H1 (cell line): ENCODE measurements at regions not wholly inside any gene's neighbourhood (a gene's known extent, or its start where the extent isn't known, plus 50 kb on each side); places are given as distances from the start of the nearest gene placed in this dataset.
"Not testable (repeated sequence)": the region's sequence is repeated elsewhere in the genome, so short reads cannot be mapped to it uniquely, and the experiment has no call there.

Source experiments
- ASH2L ChIP-seq: fragments of 200-600, 300-600 bp; sonication (generic); IDR thresholded peaks from one replicate; pipeline ENCODE4 v1.7.1; 2017; ENCODE audit warnings: low read length
- EP300 ChIP-seq, 2 experiments: IDR thresholded peaks; 1 replicate in 1 of 2; 2 replicates in 1 of 2; pipeline ENCODE4 v1.6.1; 2011 to 2012; ENCODE audit warnings: low read depth in 2 of 2, low read length in 2 of 2, mild to moderate bottlenecking in 2 of 2, borderline replicate concordance in 1 of 2, inconsistent platforms in 1 of 2, moderate library complexity in 1 of 2
- HDAC2 ChIP-seq, 2 experiments: fragments of 300-600 bp in 1 of 2; sonication (generic) in 1 of 2; IDR thresholded peaks; 2 replicates each; pipeline ENCODE4 v1.6.1; 2011 to 2012; ENCODE audit warnings: low read depth in 2 of 2, low read length in 2 of 2, mild to moderate bottlenecking in 2 of 2, moderate library complexity in 2 of 2, borderline replicate concordance in 1 of 2, inconsistent platforms in 1 of 2
- JUND ChIP-seq: IDR thresholded peaks from 2 replicates; pipeline ENCODE4 v1.6.1; 2011; ENCODE audit warnings: mild to moderate bottlenecking, improper control_type of control experiment, low read length
- KDM4A ChIP-seq: IDR thresholded peaks from one replicate; pipeline ENCODE4 v1.7.1; 2012; ENCODE audit warnings: low read depth, mild to moderate bottlenecking, moderate library complexity, low read length, inconsistent platforms; ENCODE audit not compliant: severe bottlenecking
- SIN3A ChIP-seq, 2 experiments: IDR thresholded peaks in 1 of 2; conservative IDR thresholded peaks in 1 of 2; 2 replicates each; pipeline ENCODE4 v1.6.1; 2011 to 2012; ENCODE audit warnings: low read length in 2 of 2, improper control_type of control experiment in 1 of 2, low read depth in 1 of 2, mild to moderate bottlenecking in 1 of 2
- TCF12 ChIP-seq: IDR thresholded peaks from 2 replicates; pipeline ENCODE4 v1.6.1; 2011; ENCODE audit warnings: low read depth, mild to moderate bottlenecking, low read length
- TF ChIP-seq, protein P1 (sequence below), 3 experiments: IDR thresholded peaks; 1 replicate in 2 of 3; 2 replicates in 1 of 3; pipeline versions ENCODE4 v1.5.1 to v1.6.1; 2011; ENCODE audit warnings: low read length in 3 of 3, mild to moderate bottlenecking in 3 of 3, inconsistent platforms in 2 of 3, low read depth in 1 of 3, moderate library complexity in 1 of 3; ENCODE audit not compliant: insufficient read depth in 1 of 3; ENCODE audit errors: control extremely low read depth in 1 of 3
- TF ChIP-seq, protein P2 (sequence below): IDR thresholded peaks from 2 replicates; pipeline ENCODE4 v1.6.1; 2011; ENCODE audit warnings: low read length, improper control_type of control experiment
- TF ChIP-seq, protein P3 (sequence below): fragments of 300-600 bp; sonication (generic); IDR thresholded peaks from 2 replicates; pipeline ENCODE4 v1.7.1; 2012; ENCODE audit warnings: low read length, moderate library complexity, mild to moderate bottlenecking, inconsistent platforms; ENCODE audit not compliant: insufficient replicate concordance
- TF ChIP-seq, protein P4 (sequence below): IDR thresholded peaks from 2 replicates; pipeline ENCODE4 v1.6.1; 2012; ENCODE audit warnings: inconsistent platforms

DNA sequence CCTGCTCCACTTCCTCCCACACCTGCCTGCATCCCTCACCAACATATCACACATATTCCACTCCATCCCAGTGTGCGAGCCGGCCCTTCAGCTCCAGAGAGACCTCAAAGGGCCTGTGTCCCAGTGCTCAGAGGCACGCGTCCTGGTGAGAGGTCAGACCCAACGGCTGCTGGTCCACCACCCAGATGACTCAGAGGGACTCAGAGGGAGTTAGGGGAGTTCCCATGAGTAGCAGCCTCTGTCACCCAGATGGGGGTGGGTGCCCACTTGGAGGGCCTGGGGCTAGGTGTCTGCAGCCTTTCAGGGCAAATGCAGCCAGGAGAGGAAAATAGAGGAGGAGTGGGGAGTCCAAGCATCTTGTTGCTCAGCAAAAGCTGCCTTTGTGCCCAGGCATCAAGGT, 333.8 kb upstream of the CHRNA7 start:
- TF ChIP-seq, protein P1, sequence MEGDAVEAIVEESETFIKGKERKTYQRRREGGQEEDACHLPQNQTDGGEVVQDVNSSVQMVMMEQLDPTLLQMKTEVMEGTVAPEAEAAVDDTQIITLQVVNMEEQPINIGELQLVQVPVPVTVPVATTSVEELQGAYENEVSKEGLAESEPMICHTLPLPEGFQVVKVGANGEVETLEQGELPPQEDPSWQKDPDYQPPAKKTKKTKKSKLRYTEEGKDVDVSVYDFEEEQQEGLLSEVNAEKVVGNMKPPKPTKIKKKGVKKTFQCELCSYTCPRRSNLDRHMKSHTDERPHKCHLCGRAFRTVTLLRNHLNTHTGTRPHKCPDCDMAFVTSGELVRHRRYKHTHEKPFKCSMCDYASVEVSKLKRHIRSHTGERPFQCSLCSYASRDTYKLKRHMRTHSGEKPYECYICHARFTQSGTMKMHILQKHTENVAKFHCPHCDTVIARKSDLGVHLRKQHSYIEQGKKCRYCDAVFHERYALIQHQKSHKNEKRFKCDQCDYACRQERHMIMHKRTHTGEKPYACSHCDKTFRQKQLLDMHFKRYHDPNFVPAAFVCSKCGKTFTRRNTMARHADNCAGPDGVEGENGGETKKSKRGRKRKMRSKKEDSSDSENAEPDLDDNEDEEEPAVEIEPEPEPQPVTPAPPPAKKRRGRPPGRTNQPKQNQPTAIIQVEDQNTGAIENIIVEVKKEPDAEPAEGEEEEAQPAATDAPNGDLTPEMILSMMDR (IDR thresholded peaks at IDR 0.05; ENCODE audit: control extremely low read depth in 1 of 3, insufficient read depth in 1 of 3, low read depth in 1 of 3, low read length in 3 of 3): not testable (repeated sequence)
- not testable (repeated sequence) for TF ChIP-seq ASH2L; SIN3A (conservative IDR thresholded peaks at IDR 0.05 in 1 of 2, IDR thresholded peaks at IDR 0.05 in 1 of 2; ENCODE audit: low read depth in 1 of 2, low read length in 2 of 2); TCF12; EP300 (IDR thresholded peaks at IDR 0.05; ENCODE audit: borderline replicate concordance in 1 of 2, low read depth in 2 of 2, low read length in 2 of 2); KDM4A; HDAC2 (IDR thresholded peaks at IDR 0.05; ENCODE audit: borderline replicate concordance in 1 of 2, low read depth in 2 of 2, low read length in 2 of 2); JUND
- TF ChIP-seq, protein P2, sequence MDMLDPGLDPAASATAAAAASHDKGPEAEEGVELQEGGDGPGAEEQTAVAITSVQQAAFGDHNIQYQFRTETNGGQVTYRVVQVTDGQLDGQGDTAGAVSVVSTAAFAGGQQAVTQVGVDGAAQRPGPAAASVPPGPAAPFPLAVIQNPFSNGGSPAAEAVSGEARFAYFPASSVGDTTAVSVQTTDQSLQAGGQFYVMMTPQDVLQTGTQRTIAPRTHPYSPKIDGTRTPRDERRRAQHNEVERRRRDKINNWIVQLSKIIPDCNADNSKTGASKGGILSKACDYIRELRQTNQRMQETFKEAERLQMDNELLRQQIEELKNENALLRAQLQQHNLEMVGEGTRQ: not testable (repeated sequence)
- TF ChIP-seq, protein P3, sequence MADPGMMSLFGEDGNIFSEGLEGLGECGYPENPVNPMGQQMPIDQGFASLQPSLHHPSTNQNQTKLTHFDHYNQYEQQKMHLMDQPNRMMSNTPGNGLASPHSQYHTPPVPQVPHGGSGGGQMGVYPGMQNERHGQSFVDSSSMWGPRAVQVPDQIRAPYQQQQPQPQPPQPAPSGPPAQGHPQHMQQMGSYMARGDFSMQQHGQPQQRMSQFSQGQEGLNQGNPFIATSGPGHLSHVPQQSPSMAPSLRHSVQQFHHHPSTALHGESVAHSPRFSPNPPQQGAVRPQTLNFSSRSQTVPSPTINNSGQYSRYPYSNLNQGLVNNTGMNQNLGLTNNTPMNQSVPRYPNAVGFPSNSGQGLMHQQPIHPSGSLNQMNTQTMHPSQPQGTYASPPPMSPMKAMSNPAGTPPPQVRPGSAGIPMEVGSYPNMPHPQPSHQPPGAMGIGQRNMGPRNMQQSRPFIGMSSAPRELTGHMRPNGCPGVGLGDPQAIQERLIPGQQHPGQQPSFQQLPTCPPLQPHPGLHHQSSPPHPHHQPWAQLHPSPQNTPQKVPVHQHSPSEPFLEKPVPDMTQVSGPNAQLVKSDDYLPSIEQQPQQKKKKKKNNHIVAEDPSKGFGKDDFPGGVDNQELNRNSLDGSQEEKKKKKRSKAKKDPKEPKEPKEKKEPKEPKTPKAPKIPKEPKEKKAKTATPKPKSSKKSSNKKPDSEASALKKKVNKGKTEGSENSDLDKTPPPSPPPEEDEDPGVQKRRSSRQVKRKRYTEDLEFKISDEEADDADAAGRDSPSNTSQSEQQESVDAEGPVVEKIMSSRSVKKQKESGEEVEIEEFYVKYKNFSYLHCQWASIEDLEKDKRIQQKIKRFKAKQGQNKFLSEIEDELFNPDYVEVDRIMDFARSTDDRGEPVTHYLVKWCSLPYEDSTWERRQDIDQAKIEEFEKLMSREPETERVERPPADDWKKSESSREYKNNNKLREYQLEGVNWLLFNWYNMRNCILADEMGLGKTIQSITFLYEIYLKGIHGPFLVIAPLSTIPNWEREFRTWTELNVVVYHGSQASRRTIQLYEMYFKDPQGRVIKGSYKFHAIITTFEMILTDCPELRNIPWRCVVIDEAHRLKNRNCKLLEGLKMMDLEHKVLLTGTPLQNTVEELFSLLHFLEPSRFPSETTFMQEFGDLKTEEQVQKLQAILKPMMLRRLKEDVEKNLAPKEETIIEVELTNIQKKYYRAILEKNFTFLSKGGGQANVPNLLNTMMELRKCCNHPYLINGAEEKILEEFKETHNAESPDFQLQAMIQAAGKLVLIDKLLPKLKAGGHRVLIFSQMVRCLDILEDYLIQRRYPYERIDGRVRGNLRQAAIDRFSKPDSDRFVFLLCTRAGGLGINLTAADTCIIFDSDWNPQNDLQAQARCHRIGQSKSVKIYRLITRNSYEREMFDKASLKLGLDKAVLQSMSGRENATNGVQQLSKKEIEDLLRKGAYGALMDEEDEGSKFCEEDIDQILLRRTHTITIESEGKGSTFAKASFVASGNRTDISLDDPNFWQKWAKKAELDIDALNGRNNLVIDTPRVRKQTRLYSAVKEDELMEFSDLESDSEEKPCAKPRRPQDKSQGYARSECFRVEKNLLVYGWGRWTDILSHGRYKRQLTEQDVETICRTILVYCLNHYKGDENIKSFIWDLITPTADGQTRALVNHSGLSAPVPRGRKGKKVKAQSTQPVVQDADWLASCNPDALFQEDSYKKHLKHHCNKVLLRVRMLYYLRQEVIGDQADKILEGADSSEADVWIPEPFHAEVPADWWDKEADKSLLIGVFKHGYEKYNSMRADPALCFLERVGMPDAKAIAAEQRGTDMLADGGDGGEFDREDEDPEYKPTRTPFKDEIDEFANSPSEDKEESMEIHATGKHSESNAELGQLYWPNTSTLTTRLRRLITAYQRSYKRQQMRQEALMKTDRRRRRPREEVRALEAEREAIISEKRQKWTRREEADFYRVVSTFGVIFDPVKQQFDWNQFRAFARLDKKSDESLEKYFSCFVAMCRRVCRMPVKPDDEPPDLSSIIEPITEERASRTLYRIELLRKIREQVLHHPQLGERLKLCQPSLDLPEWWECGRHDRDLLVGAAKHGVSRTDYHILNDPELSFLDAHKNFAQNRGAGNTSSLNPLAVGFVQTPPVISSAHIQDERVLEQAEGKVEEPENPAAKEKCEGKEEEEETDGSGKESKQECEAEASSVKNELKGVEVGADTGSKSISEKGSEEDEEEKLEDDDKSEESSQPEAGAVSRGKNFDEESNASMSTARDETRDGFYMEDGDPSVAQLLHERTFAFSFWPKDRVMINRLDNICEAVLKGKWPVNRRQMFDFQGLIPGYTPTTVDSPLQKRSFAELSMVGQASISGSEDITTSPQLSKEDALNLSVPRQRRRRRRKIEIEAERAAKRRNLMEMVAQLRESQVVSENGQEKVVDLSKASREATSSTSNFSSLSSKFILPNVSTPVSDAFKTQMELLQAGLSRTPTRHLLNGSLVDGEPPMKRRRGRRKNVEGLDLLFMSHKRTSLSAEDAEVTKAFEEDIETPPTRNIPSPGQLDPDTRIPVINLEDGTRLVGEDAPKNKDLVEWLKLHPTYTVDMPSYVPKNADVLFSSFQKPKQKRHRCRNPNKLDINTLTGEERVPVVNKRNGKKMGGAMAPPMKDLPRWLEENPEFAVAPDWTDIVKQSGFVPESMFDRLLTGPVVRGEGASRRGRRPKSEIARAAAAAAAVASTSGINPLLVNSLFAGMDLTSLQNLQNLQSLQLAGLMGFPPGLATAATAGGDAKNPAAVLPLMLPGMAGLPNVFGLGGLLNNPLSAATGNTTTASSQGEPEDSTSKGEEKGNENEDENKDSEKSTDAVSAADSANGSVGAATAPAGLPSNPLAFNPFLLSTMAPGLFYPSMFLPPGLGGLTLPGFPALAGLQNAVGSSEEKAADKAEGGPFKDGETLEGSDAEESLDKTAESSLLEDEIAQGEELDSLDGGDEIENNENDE: not testable (repeated sequence)
- TF ChIP-seq, protein P4, sequence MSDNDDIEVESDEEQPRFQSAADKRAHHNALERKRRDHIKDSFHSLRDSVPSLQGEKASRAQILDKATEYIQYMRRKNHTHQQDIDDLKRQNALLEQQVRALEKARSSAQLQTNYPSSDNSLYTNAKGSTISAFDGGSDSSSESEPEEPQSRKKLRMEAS: not testable (repeated sequence)
